H1 (cell line): ENCODE measurements at regions not wholly inside any gene's neighbourhood (a gene's known extent, or its start where the extent isn't known, plus 50 kb on each side); places are given as distances from the start of the nearest gene placed in this dataset.

Source experiments
- CTCF ChIA-PET: fragments of 300-600 bp; sonication (Branson Sonifier 250); formaldehyde crosslinking; loops from one replicate; lab custom pipeline; 2021; ENCODE audit not compliant: partially characterized antibody; lab: Charles Lee
- POLR2A ChIA-PET: fragments of 300-600 bp; sonication (Branson Sonifier 250); formaldehyde crosslinking; loops from one replicate; lab custom pipeline; 2021; ENCODE audit warnings: inconsistent platforms; ENCODE audit not compliant: partially characterized antibody; lab: Charles Lee
- DNase-seq, 2 experiments: peaks; one replicate each; pipeline versions ENCODE4 v3.0.0 to v3.0.0-alpha.2; 2010 to 2022; ENCODE audit warnings: low spot score in 2 of 2, low read depth in 1 of 2, mixed read lengths in 1 of 2
- FAIRE-seq: peaks from 2 replicates; lab custom pipeline; 2011; peaks lifted over from hg19 to GRCh38; lab: Jason Lieb, UNC
- H2AFZ ChIP-seq: 2 replicates; pipeline ENCODE4 v1.8.1; 2012; ENCODE audit warnings: low read length, inconsistent platforms
- H2AK5ac ChIP-seq: 2 replicates; pipeline ENCODE4 v1.6.1; 2013; ENCODE audit warnings: low read depth, low read length
- H2BK120ac ChIP-seq: replicated peaks from 2 replicates; pipeline ENCODE3; 2013; ENCODE audit warnings: low read depth, low read length, inconsistent platforms
- H2BK12ac ChIP-seq: 2 replicates; pipeline ENCODE4 v1.6.1; 2013; ENCODE audit warnings: low read depth, low read length
- H2BK15ac ChIP-seq: 2 replicates; pipeline ENCODE4 v1.6.1; 2013; ENCODE audit warnings: low read length
- H2BK20ac ChIP-seq: 2 replicates; pipeline ENCODE4 v1.6.1; 2013; ENCODE audit warnings: low read length
- H2BK5ac ChIP-seq: 2 replicates; pipeline ENCODE4 v1.6.1; 2013; ENCODE audit warnings: low read depth, low read length
- H3K14ac ChIP-seq: 2 replicates; pipeline ENCODE4 v1.6.1; 2013; ENCODE audit warnings: inconsistent platforms; ENCODE audit not compliant: insufficient read length
- H3K18ac ChIP-seq: 2 replicates; pipeline ENCODE4 v1.6.1; 2013; ENCODE audit warnings: low read length; ENCODE audit errors: extremely low read depth
- H3K23ac ChIP-seq: 2 replicates; pipeline ENCODE4 v1.6.1; 2013; ENCODE audit warnings: inconsistent platforms; ENCODE audit not compliant: insufficient read length
- H3K23me2 ChIP-seq: 2 replicates; pipeline ENCODE4 v1.6.1; 2013; ENCODE audit warnings: low read depth, low read length
- H3K27ac ChIP-seq: 2 replicates; pipeline ENCODE4 v1.6.1; 2011; ENCODE audit warnings: low read depth, low read length, inconsistent platforms
- H3K27me3 ChIP-seq, 4 experiments: replicated peaks in 1 of 4; 1 replicate in 1 of 4; 2 replicates in 3 of 4; pipeline versions ENCODE4 v1.6.1 to v1.8.1; 2011 to 2013; ENCODE audit warnings: low read length in 3 of 4, mild to moderate bottlenecking in 3 of 4, inconsistent platforms in 2 of 4, mixed read lengths in 2 of 4, moderate library complexity in 1 of 4; ENCODE audit not compliant: control insufficient read depth in 3 of 4, insufficient read depth in 3 of 4; ENCODE audit errors: extremely low read depth in 1 of 4
- H3K36me3 ChIP-seq, 4 experiments: 2 replicates each; pipeline versions ENCODE4 v1.6.1 to v1.8.1; 2011 to 2013; ENCODE audit warnings: mild to moderate bottlenecking in 4 of 4, low read length in 3 of 4, moderate library complexity in 2 of 4, control low read depth in 1 of 4, inconsistent platforms in 1 of 4; ENCODE audit not compliant: insufficient read depth in 4 of 4, control insufficient read depth in 2 of 4
- H3K4ac ChIP-seq: replicated peaks from 2 replicates; pipeline ENCODE3; 2013; ENCODE audit warnings: low read length, low read depth, mixed read lengths, inconsistent platforms; ENCODE audit not compliant: insufficient read length
- H3K4me1 ChIP-seq, 4 experiments: replicated peaks in 1 of 4; 1 replicate in 1 of 4; 2 replicates in 3 of 4; pipeline versions ENCODE4 v1.6.1 to v1.8.1; 2011 to 2013; ENCODE audit warnings: low read length in 3 of 4, inconsistent platforms in 2 of 4, mixed read lengths in 1 of 4; ENCODE audit not compliant: insufficient read depth in 4 of 4, control insufficient read depth in 3 of 4
- H3K4me2 ChIP-seq, 2 experiments: 2 replicates each; pipeline versions ENCODE4 v1.6.1 to v1.8.1; 2011 to 2013; ENCODE audit warnings: low read depth in 2 of 2, low read length in 2 of 2, control low read depth in 1 of 2, inconsistent platforms in 1 of 2, mild to moderate bottlenecking in 1 of 2; ENCODE audit not compliant: insufficient read depth in 1 of 2
- H3K4me3 ChIP-seq, 4 experiments: fragments of 200-600, 300-600 bp in 1 of 4; sonication (generic), shearing (Covaris generic), sonication (Bioruptor Twin) in 1 of 4; 2 replicates each; pipeline versions ENCODE4 v1.5.1 to v1.8.1; 2011 to 2016; ENCODE audit warnings: low read length in 4 of 4, low read depth in 3 of 4, control low read depth in 2 of 4, inconsistent platforms in 2 of 4, mild to moderate bottlenecking in 2 of 4, mixed read lengths in 1 of 4, moderate library complexity in 1 of 4; ENCODE audit not compliant: insufficient read depth in 2 of 4; ENCODE audit errors: extremely low read depth in 1 of 4
- H3K56ac ChIP-seq: replicated peaks from 2 replicates; pipeline ENCODE3; 2013; ENCODE audit warnings: low read depth, mild to moderate bottlenecking, mixed read lengths, low read length, inconsistent platforms; ENCODE audit not compliant: insufficient read length
- H3K79me1 ChIP-seq: 2 replicates; pipeline ENCODE4 v1.6.1; 2013; ENCODE audit warnings: low read depth, low read length, control low read depth
- H3K79me2 ChIP-seq, 2 experiments: 2 replicates each; pipeline versions ENCODE4 v1.6.1 to v1.8.1; 2012 to 2013; ENCODE audit warnings: low read length in 2 of 2, mild to moderate bottlenecking in 2 of 2, inconsistent platforms in 1 of 2; ENCODE audit not compliant: insufficient read depth in 2 of 2, control insufficient read depth in 1 of 2
- H3K9ac ChIP-seq, 4 experiments: replicated peaks in 1 of 4; 1 replicate in 1 of 4; 2 replicates in 3 of 4; pipeline versions ENCODE4 v1.6.1 to v1.8.1; 2011 to 2013; ENCODE audit warnings: low read depth in 3 of 4, low read length in 3 of 4, control low read depth in 2 of 4, mild to moderate bottlenecking in 2 of 4, moderate library complexity in 2 of 4, inconsistent platforms in 1 of 4; ENCODE audit errors: extremely low read depth in 1 of 4
- H3K9me3 ChIP-seq, 2 experiments: 2 replicates each; pipeline versions ENCODE4 v1.6.1 to v1.8.1; 2012 to 2013; ENCODE audit warnings: mild to moderate bottlenecking in 2 of 2, moderate library complexity in 2 of 2, control low read depth in 1 of 2, inconsistent platforms in 1 of 2, low read depth in 1 of 2, low read length in 1 of 2, mixed read lengths in 1 of 2; ENCODE audit not compliant: insufficient read depth in 2 of 2
- H4K20me1 ChIP-seq, 2 experiments: replicated peaks in 1 of 2; 2 replicates each; pipeline versions ENCODE3 to v1.8.1; 2011 to 2013; ENCODE audit warnings: inconsistent platforms in 2 of 2, low read length in 2 of 2, mild to moderate bottlenecking in 1 of 2; ENCODE audit not compliant: insufficient read depth in 2 of 2, control insufficient read depth in 1 of 2
- H4K5ac ChIP-seq: 2 replicates; pipeline ENCODE4 v1.6.1; 2013; ENCODE audit warnings: low read length, low read depth, mixed read lengths, inconsistent platforms; ENCODE audit not compliant: insufficient read length
- H4K8ac ChIP-seq: 2 replicates; pipeline ENCODE4 v1.8.0; 2013; ENCODE audit warnings: mild to moderate bottlenecking, moderate library complexity, low read length, inconsistent platforms; ENCODE audit not compliant: insufficient read depth; ENCODE audit errors: extremely low read depth
- H4K91ac ChIP-seq: replicated peaks from 2 replicates; pipeline ENCODE3; 2013; ENCODE audit warnings: low read length, mixed read lengths, inconsistent platforms; ENCODE audit not compliant: insufficient read length
- ASH2L ChIP-seq: fragments of 200-600, 300-600 bp; sonication (generic); IDR thresholded peaks from one replicate; pipeline ENCODE4 v1.7.1; 2017; ENCODE audit warnings: low read length
- CEBPB ChIP-seq: IDR thresholded peaks from 2 replicates; pipeline ENCODE4 v1.6.1; 2012; ENCODE audit warnings: low read depth, low read length
- WGBS, 2 experiments: shearing (Covaris generic) in 1 of 2; methylation state at CpG; one replicate each; pipeline versions ENCODE4 v1.1.6 to v1.1.7; 2013 to 2015; ENCODE audit warnings: low lambda C conversion rate in 2 of 2, mixed read lengths in 2 of 2, inconsistent platforms in 1 of 2, low coverage in 1 of 2, missing lambda C conversion rate in 1 of 2; ENCODE audit not compliant: insufficient replicate concordance in 2 of 2, insufficient coverage in 1 of 2, insufficient read length in 1 of 2; ENCODE audit errors: extremely low coverage in 1 of 2, missing lambda C conversion rate in 1 of 2; 5-methylcytosine and 5-hydroxymethylcytosine counted together

- no peak overlapping the region for H2BK20ac ChIP-seq
- no peaks in the 10 kb centered on the region for H3K23me2 ChIP-seq
- no peak overlapping the region for H3K18ac ChIP-seq
- no peak for TF ChIP-seq CEBPB
- no peak for TF ChIP-seq ASH2L
- peak overlapping the region; percentile 22; the same call in 1 of the 2 replicates for H2AFZ ChIP-seq
- no peak overlapping the region for H3K56ac ChIP-seq
- no peak for DNase-seq
- no peaks in the 10 kb centered on the region for H3K79me1 ChIP-seq
- no peaks in the 10 kb centered on the region for H4K20me1 ChIP-seq
- CTCF ChIA-PET: no interaction called here
- FAIRE-seq: no peak
- no peak overlapping the region for H2BK12ac ChIP-seq
- H3K4ac ChIP-seq: no peak overlapping the region
- 91% methylated on average over 2 of the region's 2 CpGs; no CpG with 5 or more reads in 1 of the 2 experiments for WGBS, 2 experiments
- H3K9me3 ChIP-seq: no peaks in the 10 kb centered on the region
- no peaks in the 10 kb centered on the region for H3K79me2 ChIP-seq
- no peaks in the 10 kb centered on the region for H3K36me3 ChIP-seq
- POLR2A ChIA-PET: no interaction called here
- no peak overlapping the region for H3K23ac ChIP-seq
- no peak overlapping the region for H4K5ac ChIP-seq
- H3K27me3 ChIP-seq: no peaks in the 10 kb centered on the region
- no peak overlapping the region for H4K91ac ChIP-seq
- no peak overlapping the region for H3K9ac ChIP-seq
- H3K4me1 ChIP-seq: no peaks in the 10 kb centered on the region
- no peak overlapping the region for H2BK5ac ChIP-seq
- no peak overlapping the region for H3K4me3 ChIP-seq
- H2BK15ac ChIP-seq: no peak overlapping the region
- H4K8ac ChIP-seq: no peak overlapping the region
- H2AK5ac ChIP-seq: no peak overlapping the region
- H3K4me2 ChIP-seq: no peak overlapping the region
- H2BK120ac ChIP-seq: no peak overlapping the region
- H3K14ac ChIP-seq: no peak overlapping the region
- H3K27ac ChIP-seq: no peak overlapping the region
These were observed 929.7 kb upstream of the SEMA6A start for GRCh38 chr5:117504305-117504704.
